ENCODE measurements at regions not wholly inside any gene's neighbourhood (a gene's known extent, or its start where the extent isn't known, plus 50 kb on each side); places are given as distances from the start of the nearest gene placed in this dataset.

DNA sequence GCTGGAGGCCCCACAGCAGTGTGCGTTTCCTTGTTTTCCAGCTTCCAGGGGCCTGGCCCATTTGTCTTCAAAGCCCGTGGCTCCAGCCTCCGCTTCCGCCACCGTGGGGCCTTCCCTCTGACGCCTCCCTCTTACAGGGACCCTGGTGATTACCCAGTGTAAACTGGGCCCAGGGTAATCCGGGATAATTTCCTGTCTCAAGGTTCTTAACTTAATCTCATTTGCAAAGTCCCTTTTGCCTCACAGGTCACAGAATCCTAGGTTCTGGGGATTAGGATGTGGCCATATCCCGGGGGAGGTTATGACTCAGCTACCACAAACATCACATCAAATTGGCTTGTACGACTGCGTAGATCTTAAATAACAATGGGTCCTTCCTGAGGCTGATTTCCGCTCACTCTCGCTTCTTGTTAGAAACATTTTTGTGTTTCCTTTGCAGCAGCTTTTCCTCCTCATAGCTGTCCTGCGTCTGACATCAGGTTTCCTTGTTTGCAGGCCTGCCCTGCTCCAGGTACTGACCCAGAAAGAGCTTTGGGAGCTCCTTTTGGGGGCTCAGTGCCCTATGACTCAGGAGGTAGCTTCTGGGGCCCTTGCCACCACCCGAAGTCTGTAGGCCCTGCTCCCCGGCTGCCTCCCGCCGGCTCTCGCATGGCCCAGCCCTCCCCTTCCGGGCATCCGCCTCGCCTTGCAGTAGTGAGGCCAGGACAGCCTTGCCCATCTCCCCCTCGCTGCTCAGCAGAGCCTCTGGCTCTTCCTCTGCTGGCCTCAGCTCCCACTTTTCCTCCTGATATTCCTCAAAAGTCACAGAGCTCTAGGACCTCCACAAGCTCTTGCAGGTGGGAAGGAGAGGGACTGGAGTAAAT is 100.5 kb downstream of the ERMARD start:
- TF ChIP-seq, protein P1, sequence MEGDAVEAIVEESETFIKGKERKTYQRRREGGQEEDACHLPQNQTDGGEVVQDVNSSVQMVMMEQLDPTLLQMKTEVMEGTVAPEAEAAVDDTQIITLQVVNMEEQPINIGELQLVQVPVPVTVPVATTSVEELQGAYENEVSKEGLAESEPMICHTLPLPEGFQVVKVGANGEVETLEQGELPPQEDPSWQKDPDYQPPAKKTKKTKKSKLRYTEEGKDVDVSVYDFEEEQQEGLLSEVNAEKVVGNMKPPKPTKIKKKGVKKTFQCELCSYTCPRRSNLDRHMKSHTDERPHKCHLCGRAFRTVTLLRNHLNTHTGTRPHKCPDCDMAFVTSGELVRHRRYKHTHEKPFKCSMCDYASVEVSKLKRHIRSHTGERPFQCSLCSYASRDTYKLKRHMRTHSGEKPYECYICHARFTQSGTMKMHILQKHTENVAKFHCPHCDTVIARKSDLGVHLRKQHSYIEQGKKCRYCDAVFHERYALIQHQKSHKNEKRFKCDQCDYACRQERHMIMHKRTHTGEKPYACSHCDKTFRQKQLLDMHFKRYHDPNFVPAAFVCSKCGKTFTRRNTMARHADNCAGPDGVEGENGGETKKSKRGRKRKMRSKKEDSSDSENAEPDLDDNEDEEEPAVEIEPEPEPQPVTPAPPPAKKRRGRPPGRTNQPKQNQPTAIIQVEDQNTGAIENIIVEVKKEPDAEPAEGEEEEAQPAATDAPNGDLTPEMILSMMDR (IDR thresholded peaks at IDR 0.05; ENCODE audit: low read depth, low read length, poor library complexity, severe bottlenecking) = no peak
- TF ChIP-seq EZH2phosphoT487 (IDR thresholded peaks at IDR 0.05; ENCODE audit: borderline replicate concordance, low read length) = no peak
